ENCODE measurements at regions not wholly inside any gene's neighbourhood (a gene's known extent, or its start where the extent isn't known, plus 50 kb on each side); places are given as distances from the start of the nearest gene placed in this dataset.

DNA sequence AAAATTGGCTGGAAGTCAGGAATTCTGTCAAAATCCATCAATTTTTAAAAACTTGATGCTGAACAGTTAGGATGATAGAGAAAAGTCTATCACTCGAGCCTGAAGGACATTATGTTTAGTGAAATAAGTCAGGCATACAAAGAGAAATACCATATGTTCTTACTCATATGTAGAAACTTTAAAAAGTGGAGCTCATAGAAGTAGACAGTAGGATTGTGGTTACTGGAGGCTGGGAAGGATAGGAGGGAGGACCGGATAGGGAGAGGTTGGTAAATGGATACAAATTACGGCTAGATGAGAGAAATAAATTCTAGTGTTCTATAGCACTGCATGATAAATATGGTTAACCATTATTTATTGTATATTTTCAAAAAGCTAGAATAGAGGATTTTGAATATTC, 389.5 kb upstream of the RASGRP1 start:
- TF ChIP-seq, protein P1, sequence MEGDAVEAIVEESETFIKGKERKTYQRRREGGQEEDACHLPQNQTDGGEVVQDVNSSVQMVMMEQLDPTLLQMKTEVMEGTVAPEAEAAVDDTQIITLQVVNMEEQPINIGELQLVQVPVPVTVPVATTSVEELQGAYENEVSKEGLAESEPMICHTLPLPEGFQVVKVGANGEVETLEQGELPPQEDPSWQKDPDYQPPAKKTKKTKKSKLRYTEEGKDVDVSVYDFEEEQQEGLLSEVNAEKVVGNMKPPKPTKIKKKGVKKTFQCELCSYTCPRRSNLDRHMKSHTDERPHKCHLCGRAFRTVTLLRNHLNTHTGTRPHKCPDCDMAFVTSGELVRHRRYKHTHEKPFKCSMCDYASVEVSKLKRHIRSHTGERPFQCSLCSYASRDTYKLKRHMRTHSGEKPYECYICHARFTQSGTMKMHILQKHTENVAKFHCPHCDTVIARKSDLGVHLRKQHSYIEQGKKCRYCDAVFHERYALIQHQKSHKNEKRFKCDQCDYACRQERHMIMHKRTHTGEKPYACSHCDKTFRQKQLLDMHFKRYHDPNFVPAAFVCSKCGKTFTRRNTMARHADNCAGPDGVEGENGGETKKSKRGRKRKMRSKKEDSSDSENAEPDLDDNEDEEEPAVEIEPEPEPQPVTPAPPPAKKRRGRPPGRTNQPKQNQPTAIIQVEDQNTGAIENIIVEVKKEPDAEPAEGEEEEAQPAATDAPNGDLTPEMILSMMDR (IDR thresholded peaks at IDR 0.05 in 4 of 5, conservative IDR thresholded peaks at IDR 0.05 in 1 of 5): no peak
- no peak for TF ChIP-seq POLR2A (IDR thresholded peaks at IDR 0.05)
